MV-4-11 (cell line): ENCODE measurements at regions not wholly inside any gene's neighbourhood (a gene's known extent, or its start where the extent isn't known, plus 50 kb on each side); places are given as distances from the start of the nearest gene placed in this dataset.
A peak's percentile ranks its signal among the peaks of the same experiment; 100 is the strongest.

Source experiments
- DNase-seq: peaks from one replicate; lab custom pipeline; 2025; lab: John Stamatoyannopoulos, UW

DNA sequence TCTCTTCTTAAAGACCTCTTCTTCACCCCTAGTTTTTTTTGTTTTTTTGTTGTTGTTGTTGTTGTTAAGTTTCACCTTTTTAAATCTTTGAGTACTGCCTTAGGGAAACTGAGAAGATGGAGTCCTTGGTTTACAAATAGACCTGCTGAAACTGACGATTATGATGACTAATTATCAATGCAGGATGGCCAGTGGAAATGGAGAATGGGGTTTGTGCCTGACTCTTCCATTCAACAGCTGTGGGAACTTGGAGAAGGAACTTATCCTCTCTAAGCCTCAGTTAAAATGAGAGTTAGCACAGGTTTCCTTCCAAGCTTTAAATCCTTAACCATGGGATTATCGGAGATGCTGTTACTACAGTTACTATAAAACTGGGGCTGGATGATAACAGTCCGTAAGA is 66.7 kb upstream of the PNMA1 start:
- DNase-seq, result no peak

GRCh38 chr14:73780391-73780790 is 66.2 kb upstream of the PNMA1 start:
- no peak for DNase-seq

GRCh38 chr14:73778736-73779135 is 64.6 kb upstream of the PNMA1 start:
- DNase-seq, result peak; percentile 25

- DNase-seq, result no peak
These were observed 63.2 kb upstream of the PNMA1 start for GRCh38 chr14:73777420-73777819.

DNA sequence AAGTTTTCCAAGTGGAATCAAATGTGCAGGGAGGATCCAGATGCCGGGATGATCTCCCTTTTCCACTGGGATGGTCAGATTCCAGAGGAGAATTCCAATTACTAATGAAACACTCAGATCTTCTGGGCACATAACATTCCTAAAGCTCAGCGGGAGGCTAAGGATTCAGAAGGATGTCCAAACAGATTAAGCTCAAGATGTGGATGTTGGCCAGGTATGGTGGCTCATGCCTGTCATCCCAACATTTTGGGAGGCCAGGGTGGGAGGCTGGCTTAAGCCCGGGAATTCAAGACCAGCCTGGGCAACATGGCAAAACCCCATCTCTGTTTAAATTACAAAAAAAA is 62.0 kb upstream of the PNMA1 start:
- no peak for DNase-seq

DNA sequence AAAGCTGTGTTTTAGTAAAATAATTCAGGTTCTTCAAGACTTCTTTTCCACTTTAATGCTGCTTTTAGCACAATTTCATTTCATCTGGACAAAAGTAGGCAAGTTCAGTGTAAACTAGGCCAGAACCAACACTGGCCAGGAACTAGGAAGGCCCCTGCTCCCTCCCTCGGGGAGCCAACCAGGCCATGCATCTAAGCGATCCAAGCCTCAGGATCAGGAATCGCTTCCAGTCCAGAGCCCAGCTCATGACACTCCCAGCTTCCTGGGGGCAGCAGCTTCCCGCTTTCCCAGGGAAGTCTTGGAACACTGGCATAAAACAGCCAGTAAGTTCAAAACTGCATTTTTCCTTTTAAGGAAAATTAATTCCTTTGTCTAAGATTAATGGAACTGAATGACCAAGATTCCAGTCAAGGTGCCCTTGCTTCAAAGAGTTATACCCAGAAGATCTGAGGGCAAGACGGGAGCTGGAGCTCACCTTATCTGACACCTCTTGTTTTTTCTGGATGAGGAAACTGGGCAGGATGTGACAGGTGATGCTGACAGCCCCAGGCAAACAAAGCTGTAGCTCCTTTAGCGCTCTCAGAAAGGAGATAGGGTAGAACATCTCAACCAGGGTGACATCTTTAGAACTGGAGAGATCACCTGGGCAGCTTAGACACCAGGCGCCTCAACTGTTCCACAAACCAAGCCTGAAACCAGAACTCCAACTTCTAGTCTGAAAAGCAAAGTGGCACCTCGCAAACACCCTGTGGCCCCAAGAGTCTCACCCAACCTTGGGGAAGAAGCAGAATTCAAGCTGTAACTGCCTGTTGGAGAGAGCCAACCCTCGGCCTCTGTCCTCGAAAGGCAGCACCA is 61.4 kb upstream of the PNMA1 start:
- no peak for DNase-seq

DNA sequence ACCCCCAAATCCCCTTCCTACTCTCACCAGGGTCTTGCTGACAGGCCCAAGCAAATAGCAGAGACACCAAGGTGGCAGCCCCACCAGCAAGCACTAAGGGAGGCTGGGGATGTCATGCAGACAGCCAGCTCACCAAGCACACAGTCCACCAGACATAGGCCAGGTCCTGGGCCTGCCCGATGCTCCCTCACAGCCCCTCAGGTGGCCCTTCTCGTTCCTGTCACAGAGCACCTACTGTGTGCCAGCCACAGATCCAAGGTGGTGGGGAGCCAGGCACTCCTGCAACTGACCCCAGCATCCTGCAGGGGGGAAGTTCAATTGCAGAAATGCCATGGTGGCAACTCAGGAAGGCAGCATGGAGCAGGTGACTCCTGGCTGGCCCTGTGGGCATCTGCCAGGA is 60.5 kb upstream of the PNMA1 start:
- DNase-seq, result no peak

DNA sequence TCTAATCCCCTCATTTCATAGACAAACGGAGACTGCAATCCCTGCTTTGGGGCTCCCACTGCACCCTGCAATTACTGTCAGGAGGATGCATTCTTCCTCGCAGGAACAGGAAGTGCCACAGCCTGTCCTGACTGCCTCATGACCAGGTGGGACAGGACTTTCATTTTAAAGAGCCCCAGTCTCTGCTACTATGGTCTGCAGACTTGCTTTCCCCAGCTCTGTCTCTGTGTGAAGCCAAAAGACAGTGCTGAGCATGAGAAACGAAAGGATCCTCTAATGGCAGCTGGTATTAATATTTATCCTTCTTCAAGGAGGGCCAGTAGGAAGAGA is 60.0 kb upstream of the PNMA1 start:
- DNase-seq, result no peak

GRCh38 chr14:73773441-73774240 is 59.5 kb upstream of the PNMA1 start:
- DNase-seq, result no peak

GRCh38 chr14:73771848-73772638 is 57.9 kb upstream of the PNMA1 start:
- DNase-seq, result peak; percentile 28

- no peak for DNase-seq
These were observed 57.0 kb upstream of the PNMA1 start for GRCh38 chr14:73770977-73771847.

GRCh38 chr14:73768107-73768506 is 53.9 kb upstream of the PNMA1 start:
- DNase-seq, result no peak

DNA sequence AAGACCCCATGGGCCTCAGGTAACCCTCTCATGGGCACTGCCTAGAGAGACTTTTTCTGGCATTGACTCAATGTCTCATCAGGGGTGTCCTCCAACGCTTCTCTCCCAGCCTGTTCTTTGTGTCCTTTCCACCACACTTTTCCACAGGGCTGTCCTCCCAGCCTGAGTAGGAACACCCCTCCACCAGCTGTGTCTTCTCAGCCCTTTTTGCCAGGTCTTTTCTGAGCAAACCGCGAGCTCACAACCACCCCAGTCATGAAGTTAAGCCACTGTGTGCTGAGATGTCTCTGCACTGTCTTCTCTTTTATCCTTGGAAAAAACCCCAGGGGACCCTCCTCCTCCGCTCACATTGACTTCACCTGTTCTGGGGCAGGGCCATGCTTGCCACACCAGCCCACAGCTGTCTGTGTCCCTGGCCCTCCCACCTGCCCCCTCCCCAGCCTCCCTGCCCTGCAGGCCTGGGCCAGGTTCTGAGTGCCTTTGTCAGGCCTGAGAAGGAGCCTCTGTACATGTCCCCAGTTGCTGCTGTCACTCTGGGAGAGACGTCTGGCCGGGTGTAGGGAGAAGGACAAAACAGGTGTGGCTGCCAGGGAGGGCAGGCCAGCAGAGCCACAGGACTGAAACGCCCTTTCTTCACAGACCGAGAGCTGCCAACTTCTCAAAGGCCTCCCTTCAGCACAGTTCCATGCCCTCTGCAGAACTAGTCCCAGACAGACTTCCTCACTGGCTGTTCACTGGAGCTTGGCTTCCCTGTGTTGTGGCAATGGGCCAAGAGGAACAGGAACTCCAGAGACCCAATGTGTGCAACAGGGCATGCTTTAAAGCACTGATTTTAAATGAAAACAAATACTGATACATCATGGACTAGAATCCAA is 50.5 kb upstream of the PNMA1 start:
- DNase-seq, result peak; percentile 91
